Right lobe of liver (tissue), 4 donors: ENCODE measurements at regions not wholly inside any gene's neighbourhood (a gene's known extent, or its start where the extent isn't known, plus 50 kb on each side); places are given as distances from the start of the nearest gene placed in this dataset.

ENCODE experiments used
- POLR2A ChIP-seq: fragments of 450-650 bp; IDR thresholded peaks from one replicate; pipeline ENCODE4 v1.6.1; 2017; ENCODE audit warnings: antibody characterized with exemption, mild to moderate bottlenecking
- TF ChIP-seq, protein P1 (sequence below), 4 donors: fragments of 200-600 bp in 3 of 4; fragments of 450-650 bp in 1 of 4; IDR thresholded peaks; one replicate each; pipeline versions ENCODE4 v1.5.1 to v1.8.0; 2016 to 2022; ENCODE audit warnings: antibody characterized with exemption in 4 of 4, mild to moderate bottlenecking in 2 of 4
- donor health status: DM: no; HTN: no; CAD: no.
- donor health status: DM: no; HTN: no; CAD: no.
- donor health status: DM: no; HTN: yes; CAD: no.

DNA sequence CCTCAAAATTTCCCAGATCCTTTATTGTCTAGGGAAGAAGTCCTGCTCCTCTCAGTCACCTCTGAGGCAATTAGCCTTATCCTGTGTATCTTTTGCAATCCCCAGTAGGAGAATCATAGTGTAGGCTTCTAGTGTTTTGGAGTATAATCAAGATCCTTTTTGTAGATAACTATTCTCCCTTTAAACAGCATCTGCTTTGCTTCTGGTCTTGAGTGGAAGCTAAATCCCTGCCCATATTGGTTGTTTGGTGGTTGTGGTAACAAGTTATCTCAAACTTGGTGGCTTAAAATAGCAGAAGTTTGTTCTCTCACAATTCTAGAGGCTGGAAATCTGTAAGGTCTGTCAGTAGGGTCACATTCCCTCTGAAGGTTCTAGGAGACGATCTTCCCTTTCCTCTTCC, 217.5 kb upstream of the RASGRP1 start:
- TF ChIP-seq, protein P1, sequence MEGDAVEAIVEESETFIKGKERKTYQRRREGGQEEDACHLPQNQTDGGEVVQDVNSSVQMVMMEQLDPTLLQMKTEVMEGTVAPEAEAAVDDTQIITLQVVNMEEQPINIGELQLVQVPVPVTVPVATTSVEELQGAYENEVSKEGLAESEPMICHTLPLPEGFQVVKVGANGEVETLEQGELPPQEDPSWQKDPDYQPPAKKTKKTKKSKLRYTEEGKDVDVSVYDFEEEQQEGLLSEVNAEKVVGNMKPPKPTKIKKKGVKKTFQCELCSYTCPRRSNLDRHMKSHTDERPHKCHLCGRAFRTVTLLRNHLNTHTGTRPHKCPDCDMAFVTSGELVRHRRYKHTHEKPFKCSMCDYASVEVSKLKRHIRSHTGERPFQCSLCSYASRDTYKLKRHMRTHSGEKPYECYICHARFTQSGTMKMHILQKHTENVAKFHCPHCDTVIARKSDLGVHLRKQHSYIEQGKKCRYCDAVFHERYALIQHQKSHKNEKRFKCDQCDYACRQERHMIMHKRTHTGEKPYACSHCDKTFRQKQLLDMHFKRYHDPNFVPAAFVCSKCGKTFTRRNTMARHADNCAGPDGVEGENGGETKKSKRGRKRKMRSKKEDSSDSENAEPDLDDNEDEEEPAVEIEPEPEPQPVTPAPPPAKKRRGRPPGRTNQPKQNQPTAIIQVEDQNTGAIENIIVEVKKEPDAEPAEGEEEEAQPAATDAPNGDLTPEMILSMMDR (IDR thresholded peaks at IDR 0.05): no peak
- TF ChIP-seq POLR2A: no peak
